ENCODE measurements at regions not wholly inside any gene's neighbourhood (a gene's known extent, or its start where the extent isn't known, plus 50 kb on each side); places are given as distances from the start of the nearest gene placed in this dataset.

GRCh38 chr11:45724153-45724552 is 58.7 kb upstream of the CHST1 start:
- no peak for DNase-seq

GRCh38 chr11:45723397-45723796 is 58.0 kb upstream of the CHST1 start:
- DNase-seq = no peak

- no peak for DNase-seq
Observed at GRCh38 chr11:45722144-45722543, 56.7 kb upstream of the CHST1 start.

- DNase-seq = no peak
Observed at GRCh38 chr11:45717526-45717925, 52.1 kb upstream of the CHST1 start.

- DNase-seq = no peak
Observed at GRCh38 chr11:45715418-45715817, 50.0 kb upstream of the CHST1 start.
